NB4 (cell line): ENCODE measurements at regions not wholly inside any gene's neighbourhood (a gene's known extent, or its start where the extent isn't known, plus 50 kb on each side); places are given as distances from the start of the nearest gene placed in this dataset.

Experiments
- CTCF ChIP-seq: IDR thresholded peaks from one replicate; pipeline ENCODE4 v1.5.1; 2012; ENCODE audit warnings: low read depth, low read length
- MYC ChIP-seq: IDR thresholded peaks from 2 replicates; pipeline ENCODE4 v1.6.1; 2011; ENCODE audit warnings: low read depth, low read length
- POLR2A ChIP-seq: IDR thresholded peaks from 2 replicates; pipeline ENCODE4 v1.6.1; 2011; ENCODE audit warnings: mild to moderate bottlenecking; ENCODE audit not compliant: insufficient read length; ENCODE audit errors: extremely low read depth

- no peak for TF ChIP-seq POLR2A
- TF ChIP-seq CTCF = no peak
- no peak for TF ChIP-seq MYC
Observed at GRCh38 chr4:57689693-57690205, 579.6 kb upstream of the IGFBP7 start.
